ENCODE measurements at regions not wholly inside any gene's neighbourhood (a gene's known extent, or its start where the extent isn't known, plus 50 kb on each side); places are given as distances from the start of the nearest gene placed in this dataset.

DNA sequence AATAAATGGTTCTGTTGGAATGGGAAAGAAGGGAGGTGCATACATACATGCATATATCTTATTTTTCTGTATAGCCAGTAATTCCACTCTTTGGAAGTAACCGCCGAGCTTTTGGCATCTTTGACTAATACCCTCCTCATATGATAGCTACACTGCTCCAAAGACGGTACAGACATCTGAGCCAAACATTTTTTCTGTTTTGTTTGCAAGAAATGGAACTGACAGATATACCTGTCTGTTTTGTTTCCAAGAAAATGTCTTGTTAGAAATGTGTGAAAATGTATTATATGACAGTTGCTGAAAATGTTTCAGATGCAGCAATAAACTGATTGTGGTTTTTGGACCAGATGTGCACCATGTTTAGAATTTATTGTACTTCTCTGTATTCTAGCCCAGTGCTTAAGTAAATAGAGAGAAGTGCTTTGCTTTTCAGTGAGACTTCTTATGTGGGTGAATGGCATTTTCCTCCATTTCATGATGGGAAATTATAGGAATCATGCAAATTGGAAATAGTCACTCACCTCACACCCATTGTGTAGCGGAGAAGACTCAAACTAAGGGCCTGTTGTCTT is 396.9 kb downstream of the KCNRG start:
- H3K4me2 ChIP-seq (ENCODE audit: low read depth, low read length, poor library complexity, severe bottlenecking), result no peak overlapping the region
- H4K20me1 ChIP-seq (ENCODE audit: low read depth, low read length), result no peaks in the 10 kb centered on the region
- H3K9me3 ChIP-seq (ENCODE audit: insufficient read depth, low read length), result no peaks in the 10 kb centered on the region
- no peaks in the 10 kb centered on the region for H3K27me3 ChIP-seq (ENCODE audit: low read length)
- no peak overlapping the region for H3K27ac ChIP-seq (ENCODE audit: low read depth, low read length)
- H3K9me2 ChIP-seq (replicated peaks; ENCODE audit: insufficient read depth, low read length), result no peaks in the 10 kb centered on the region
- H3K36me3 ChIP-seq (ENCODE audit: low read length), result no peaks in the 10 kb centered on the region
- H3F3A ChIP-seq (ENCODE audit: insufficient read depth), result no peaks in the 10 kb centered on the region
- H3K4me3 ChIP-seq (ENCODE audit: insufficient read depth, low read length, poor library complexity, severe bottlenecking), result no peak overlapping the region
- TF ChIP-seq EZH2phosphoT487 (conservative IDR thresholded peaks at IDR 0.05; ENCODE audit: low read length), result no peak
- TF ChIP-seq, protein P1, sequence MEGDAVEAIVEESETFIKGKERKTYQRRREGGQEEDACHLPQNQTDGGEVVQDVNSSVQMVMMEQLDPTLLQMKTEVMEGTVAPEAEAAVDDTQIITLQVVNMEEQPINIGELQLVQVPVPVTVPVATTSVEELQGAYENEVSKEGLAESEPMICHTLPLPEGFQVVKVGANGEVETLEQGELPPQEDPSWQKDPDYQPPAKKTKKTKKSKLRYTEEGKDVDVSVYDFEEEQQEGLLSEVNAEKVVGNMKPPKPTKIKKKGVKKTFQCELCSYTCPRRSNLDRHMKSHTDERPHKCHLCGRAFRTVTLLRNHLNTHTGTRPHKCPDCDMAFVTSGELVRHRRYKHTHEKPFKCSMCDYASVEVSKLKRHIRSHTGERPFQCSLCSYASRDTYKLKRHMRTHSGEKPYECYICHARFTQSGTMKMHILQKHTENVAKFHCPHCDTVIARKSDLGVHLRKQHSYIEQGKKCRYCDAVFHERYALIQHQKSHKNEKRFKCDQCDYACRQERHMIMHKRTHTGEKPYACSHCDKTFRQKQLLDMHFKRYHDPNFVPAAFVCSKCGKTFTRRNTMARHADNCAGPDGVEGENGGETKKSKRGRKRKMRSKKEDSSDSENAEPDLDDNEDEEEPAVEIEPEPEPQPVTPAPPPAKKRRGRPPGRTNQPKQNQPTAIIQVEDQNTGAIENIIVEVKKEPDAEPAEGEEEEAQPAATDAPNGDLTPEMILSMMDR (IDR thresholded peaks at IDR 0.05; ENCODE audit: insufficient read depth, low read length, poor library complexity, severe bottlenecking), result no peak
- no peak overlapping the region for H3K9ac ChIP-seq (ENCODE audit: low read length)
- no peak overlapping the region for H2AFZ ChIP-seq (ENCODE audit: low read depth, low read length, severe bottlenecking)
- no peaks in the 10 kb centered on the region for H3K79me2 ChIP-seq (ENCODE audit: insufficient read depth, low read length)

DNA sequence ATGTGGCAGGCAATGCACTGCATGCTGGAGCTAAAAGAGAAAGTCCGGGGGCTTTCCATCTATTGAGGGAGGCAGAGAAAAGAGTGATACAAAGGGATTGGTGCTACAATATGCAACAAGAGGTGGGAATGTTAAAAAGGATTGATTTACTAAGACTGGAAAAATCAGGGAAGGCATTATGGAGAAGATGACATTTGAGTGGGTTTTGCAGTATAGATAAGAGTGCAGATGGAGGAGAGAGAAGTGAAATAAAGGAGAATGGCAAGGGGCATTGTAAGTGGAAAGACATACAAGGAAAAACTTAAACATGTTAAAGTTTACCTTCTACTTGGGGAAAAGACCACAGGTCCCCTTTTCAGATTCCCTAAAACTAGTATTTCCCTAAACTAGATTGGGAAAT is 399.4 kb downstream of the KCNRG start:
- no peak for TF ChIP-seq EZH2phosphoT487 (conservative IDR thresholded peaks at IDR 0.05; ENCODE audit: low read length)
- TF ChIP-seq, protein P1 (IDR thresholded peaks at IDR 0.05; ENCODE audit: insufficient read depth, low read length, poor library complexity, severe bottlenecking), result no peak
- Histone ChIP-seq H3K36me3 (ENCODE audit: low read length) (no peaks in the 10 kb centered on the region), H3K9me3 (ENCODE audit: insufficient read depth, low read length) (no peaks in the 10 kb centered on the region), H4K20me1 (ENCODE audit: low read depth, low read length) (no peaks in the 10 kb centered on the region), H3K79me2 (ENCODE audit: insufficient read depth, low read length) (no peaks in the 10 kb centered on the region), H3K9ac (ENCODE audit: low read length) (no peak overlapping the region), H2AFZ (ENCODE audit: low read depth, low read length, severe bottlenecking) (no peak overlapping the region), H3K27ac (ENCODE audit: low read depth, low read length) (no peak overlapping the region), H3K27me3 (ENCODE audit: low read length) (no peaks in the 10 kb centered on the region), H3K9me2 (replicated peaks; ENCODE audit: insufficient read depth, low read length) (no peaks in the 10 kb centered on the region), H3F3A (ENCODE audit: insufficient read depth) (no peaks in the 10 kb centered on the region), H3K4me3 (ENCODE audit: insufficient read depth, low read length, poor library complexity, severe bottlenecking) (no peak overlapping the region), H3K4me2 (ENCODE audit: low read depth, low read length, poor library complexity, severe bottlenecking) (no peak overlapping the region)

DNA sequence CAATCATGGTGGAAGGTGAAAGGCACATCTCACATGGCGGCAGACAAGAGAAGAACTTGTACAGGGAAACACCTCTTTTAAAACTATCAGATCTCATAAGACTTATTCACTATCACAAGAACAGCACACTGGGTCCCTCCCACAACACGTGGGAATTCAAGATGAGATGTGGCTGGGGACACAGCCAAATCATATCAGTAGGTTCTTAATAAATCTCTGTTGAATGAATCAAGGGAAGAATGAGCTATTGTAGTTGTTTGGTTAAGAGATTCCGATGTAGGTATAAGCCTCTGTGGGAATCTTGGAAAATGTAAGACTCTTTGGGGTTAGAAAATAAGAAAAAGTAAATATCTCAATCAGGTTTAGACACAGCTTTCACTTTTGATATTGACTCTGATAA is 400.2 kb downstream of the KCNRG start:
- Histone ChIP-seq H3K4me3 (ENCODE audit: insufficient read depth, low read length, poor library complexity, severe bottlenecking) (no peak overlapping the region), H3K27ac (ENCODE audit: low read depth, low read length) (no peak overlapping the region), H3K9ac (ENCODE audit: low read length) (no peak overlapping the region), H3K9me2 (replicated peaks; ENCODE audit: insufficient read depth, low read length) (no peaks in the 10 kb centered on the region), H3K27me3 (ENCODE audit: low read length) (no peaks in the 10 kb centered on the region), H2AFZ (ENCODE audit: low read depth, low read length, severe bottlenecking) (no peak overlapping the region), H3K9me3 (ENCODE audit: insufficient read depth, low read length) (no peaks in the 10 kb centered on the region), H3K79me2 (ENCODE audit: insufficient read depth, low read length) (no peaks in the 10 kb centered on the region), H3K4me2 (ENCODE audit: low read depth, low read length, poor library complexity, severe bottlenecking) (no peak overlapping the region), H3F3A (ENCODE audit: insufficient read depth) (no peaks in the 10 kb centered on the region), H3K36me3 (ENCODE audit: low read length) (no peaks in the 10 kb centered on the region), H4K20me1 (ENCODE audit: low read depth, low read length) (no peaks in the 10 kb centered on the region)
- no peak for TF ChIP-seq EZH2phosphoT487 (conservative IDR thresholded peaks at IDR 0.05; ENCODE audit: low read length)
- TF ChIP-seq, protein P1 (IDR thresholded peaks at IDR 0.05; ENCODE audit: insufficient read depth, low read length, poor library complexity, severe bottlenecking), result no peak

Data from SU-DHL-6 (cell line).